ENCODE measurements at regions not wholly inside any gene's neighbourhood (a gene's known extent, or its start where the extent isn't known, plus 50 kb on each side); places are given as distances from the start of the nearest gene placed in this dataset.
A peak's percentile ranks its signal among the peaks of the same experiment; 100 is the strongest.

- TF ChIP-seq ZNF367 (CRISPR knock-in tag; IDR thresholded peaks at IDR 0.05; ENCODE audit: borderline replicate concordance) (no peak), ZNF747 (CRISPR knock-in tag; IDR thresholded peaks at IDR 0.05; ENCODE audit: borderline replicate concordance) (no peak), E2F2 (CRISPR knock-in tag; IDR thresholded peaks at IDR 0.05; ENCODE audit: borderline replicate concordance) (no peak), DMTF1 (CRISPR knock-in tag; IDR thresholded peaks at IDR 0.05) (no peak), MIER2 (CRISPR knock-in tag; IDR thresholded peaks at IDR 0.05) (no peak), HNF1B (CRISPR knock-in tag; IDR thresholded peaks at IDR 0.05) (0 out of 2 replicates have a peak, but pooled peaks have one; percentile 52), ZSCAN9 (CRISPR knock-in tag; IDR thresholded peaks at IDR 0.05; ENCODE audit: borderline replicate concordance) (no peak), ZSCAN20 (CRISPR knock-in tag; IDR thresholded peaks at IDR 0.05; ENCODE audit: borderline replicate concordance) (no peak), XRCC5 (optimal IDR thresholded peaks at IDR 0.05; ENCODE audit: low read length) (no peak), SMYD3 (CRISPR knock-in tag; IDR thresholded peaks at IDR 0.05) (no peak), FOSL2 (CRISPR knock-in tag; IDR thresholded peaks at IDR 0.05) (peak; percentile 75), TARDBP (CRISPR knock-in tag; IDR thresholded peaks at IDR 0.05) (no peak), KLF12 (CRISPR knock-in tag; IDR thresholded peaks at IDR 0.05; ENCODE audit: borderline replicate concordance) (no peak), ELF1 (CRISPR knock-in tag; IDR thresholded peaks at IDR 0.05) (no peak), ZNF790 (CRISPR knock-in tag; IDR thresholded peaks at IDR 0.05; ENCODE audit: borderline replicate concordance) (no peak)
- TF ChIP-seq, protein P1, sequence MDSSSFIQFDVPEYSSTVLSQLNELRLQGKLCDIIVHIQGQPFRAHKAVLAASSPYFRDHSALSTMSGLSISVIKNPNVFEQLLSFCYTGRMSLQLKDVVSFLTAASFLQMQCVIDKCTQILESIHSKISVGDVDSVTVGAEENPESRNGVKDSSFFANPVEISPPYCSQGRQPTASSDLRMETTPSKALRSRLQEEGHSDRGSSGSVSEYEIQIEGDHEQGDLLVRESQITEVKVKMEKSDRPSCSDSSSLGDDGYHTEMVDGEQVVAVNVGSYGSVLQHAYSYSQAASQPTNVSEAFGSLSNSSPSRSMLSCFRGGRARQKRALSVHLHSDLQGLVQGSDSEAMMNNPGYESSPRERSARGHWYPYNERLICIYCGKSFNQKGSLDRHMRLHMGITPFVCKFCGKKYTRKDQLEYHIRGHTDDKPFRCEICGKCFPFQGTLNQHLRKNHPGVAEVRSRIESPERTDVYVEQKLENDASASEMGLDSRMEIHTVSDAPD (CRISPR knock-in tag; IDR thresholded peaks at IDR 0.05): no peak
- TF ChIP-seq, protein P2, sequence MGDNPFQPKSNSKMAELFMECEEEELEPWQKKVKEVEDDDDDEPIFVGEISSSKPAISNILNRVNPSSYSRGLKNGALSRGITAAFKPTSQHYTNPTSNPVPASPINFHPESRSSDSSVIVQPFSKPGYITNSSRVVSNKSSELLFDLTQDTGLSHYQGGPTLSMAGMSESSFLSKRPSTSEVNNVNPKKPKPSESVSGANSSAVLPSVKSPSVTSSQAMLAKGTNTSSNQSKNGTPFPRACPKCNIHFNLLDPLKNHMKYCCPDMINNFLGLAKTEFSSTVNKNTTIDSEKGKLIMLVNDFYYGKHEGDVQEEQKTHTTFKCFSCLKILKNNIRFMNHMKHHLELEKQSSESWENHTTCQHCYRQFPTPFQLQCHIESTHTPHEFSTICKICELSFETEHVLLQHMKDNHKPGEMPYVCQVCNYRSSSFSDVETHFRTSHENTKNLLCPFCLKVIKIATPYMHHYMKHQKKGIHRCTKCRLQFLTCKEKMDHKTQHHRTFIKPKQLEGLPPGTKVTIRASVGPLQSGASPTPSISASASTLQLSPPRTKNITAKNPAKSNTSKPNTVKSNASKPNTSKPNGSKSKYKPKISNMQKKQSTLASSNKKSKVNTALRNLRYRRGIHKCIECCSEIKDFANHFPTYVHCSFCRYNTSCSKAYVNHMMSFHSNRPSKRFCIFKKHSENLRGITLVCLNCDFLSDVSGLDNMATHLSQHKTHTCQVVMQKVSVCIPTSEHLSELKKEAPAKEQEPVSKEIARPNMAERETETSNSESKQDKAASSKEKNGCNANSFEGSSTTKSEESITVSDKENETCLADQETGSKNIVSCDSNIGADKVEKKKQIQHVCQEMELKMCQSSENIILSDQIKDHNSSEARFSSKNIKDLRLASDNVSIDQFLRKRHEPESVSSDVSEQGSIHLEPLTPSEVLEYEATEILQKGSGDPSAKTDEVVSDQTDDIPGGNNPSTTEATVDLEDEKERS (CRISPR knock-in tag; IDR thresholded peaks at IDR 0.05): no peak
- TF ChIP-seq, protein P3, sequence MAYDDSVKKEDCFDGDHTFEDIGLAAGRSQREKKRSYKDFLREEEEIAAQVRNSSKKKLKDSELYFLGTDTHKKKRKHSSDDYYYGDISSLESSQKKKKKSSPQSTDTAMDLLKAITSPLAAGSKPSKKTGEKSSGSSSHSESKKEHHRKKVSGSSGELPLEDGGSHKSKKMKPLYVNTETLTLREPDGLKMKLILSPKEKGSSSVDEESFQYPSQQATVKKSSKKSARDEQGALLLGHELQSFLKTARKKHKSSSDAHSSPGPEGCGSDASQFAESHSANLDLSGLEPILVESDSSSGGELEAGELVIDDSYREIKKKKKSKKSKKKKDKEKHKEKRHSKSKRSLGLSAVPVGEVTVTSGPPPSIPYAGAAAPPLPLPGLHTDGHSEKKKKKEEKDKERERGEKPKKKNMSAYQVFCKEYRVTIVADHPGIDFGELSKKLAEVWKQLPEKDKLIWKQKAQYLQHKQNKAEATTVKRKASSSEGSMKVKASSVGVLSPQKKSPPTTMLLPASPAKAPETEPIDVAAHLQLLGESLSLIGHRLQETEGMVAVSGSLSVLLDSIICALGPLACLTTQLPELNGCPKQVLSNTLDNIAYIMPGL (CRISPR knock-in tag; IDR thresholded peaks at IDR 0.05; ENCODE audit: borderline replicate concordance in 1 of 2, low read depth in 1 of 2): no peak
These were observed 66.1 kb upstream of the SMURF2 start (continued) for GRCh38 chr17:64728041-64728695.

All from HepG2 (cell line).